Left renal pelvis (tissue), 4 donors: ENCODE measurements at regions not wholly inside any gene's neighbourhood (a gene's known extent, or its start where the extent isn't known, plus 50 kb on each side); places are given as distances from the start of the nearest gene placed in this dataset.

Experiments used
- DNase-seq, 4 donors: peaks; one replicate each; pipeline ENCODE4 v3.0.0-alpha.2; 2013; ENCODE audit warnings: low read depth in 4 of 4, low spot score in 3 of 4

GRCh38 chr5:96340357-96340756 lies 92.7 kb downstream of the PCSK1 start:
- no peak for DNase-seq

DNA sequence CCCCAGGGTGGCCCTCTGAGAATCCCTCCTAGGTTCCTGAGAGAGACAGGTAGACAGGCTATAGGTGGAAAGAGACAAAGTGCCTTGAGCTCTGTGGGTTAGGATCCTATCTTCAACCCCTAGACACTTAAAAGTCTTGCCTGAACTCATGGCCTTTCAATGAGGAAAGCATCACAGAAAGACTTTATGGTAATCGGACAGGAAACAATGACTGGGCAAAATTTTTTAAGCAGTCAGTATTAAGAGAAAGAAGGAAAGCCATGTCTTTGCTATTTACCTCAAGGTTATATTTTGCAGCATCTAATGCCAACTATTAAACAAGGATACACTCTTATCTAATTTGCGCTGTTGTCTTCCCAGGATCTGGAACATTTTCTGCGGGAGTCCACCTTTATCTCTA lies 93.2 kb downstream of the PCSK1 start:
- DNase-seq, result no peak

DNA sequence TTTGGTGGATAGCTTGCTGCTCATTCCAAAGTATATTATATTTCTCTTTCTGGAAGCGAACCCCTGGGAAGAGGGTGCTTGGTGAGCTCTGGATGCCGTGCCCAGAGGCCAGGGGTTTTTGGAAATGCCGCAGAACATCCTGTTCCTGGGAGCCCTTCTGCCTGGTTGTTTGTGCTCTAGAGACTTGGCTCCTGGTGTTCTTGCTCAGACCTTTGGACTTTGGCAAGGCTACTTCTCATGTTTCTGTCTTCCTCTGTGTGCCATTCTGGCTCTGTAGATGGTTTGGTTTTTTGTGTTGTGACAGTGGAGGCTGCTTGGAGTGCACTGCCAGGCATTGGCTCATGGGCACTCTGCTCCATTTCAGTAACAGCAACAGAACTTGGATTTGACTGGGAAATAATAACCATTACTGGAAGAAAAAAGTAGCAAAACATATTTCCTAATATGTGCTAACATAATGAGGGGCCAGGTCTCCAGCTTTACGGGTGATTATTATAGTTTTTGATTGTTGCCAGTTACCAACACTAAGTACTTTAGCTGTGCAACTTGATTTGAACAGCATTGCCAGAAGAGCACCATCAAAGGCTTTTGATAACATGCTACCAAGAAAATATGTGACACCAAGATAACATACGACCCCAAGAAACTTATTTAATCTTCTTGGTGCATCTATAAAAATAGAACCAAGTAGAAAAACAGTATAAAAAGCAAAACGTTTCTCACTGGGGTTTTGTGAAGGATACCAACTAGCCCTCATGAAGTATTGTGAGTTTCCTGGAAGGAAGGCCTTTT lies 94.2 kb downstream of the PCSK1 start:
- no peak for DNase-seq

- DNase-seq, result no peak
Observed at GRCh38 chr5:96338091-96338490, 95.0 kb downstream of the PCSK1 start.

DNA sequence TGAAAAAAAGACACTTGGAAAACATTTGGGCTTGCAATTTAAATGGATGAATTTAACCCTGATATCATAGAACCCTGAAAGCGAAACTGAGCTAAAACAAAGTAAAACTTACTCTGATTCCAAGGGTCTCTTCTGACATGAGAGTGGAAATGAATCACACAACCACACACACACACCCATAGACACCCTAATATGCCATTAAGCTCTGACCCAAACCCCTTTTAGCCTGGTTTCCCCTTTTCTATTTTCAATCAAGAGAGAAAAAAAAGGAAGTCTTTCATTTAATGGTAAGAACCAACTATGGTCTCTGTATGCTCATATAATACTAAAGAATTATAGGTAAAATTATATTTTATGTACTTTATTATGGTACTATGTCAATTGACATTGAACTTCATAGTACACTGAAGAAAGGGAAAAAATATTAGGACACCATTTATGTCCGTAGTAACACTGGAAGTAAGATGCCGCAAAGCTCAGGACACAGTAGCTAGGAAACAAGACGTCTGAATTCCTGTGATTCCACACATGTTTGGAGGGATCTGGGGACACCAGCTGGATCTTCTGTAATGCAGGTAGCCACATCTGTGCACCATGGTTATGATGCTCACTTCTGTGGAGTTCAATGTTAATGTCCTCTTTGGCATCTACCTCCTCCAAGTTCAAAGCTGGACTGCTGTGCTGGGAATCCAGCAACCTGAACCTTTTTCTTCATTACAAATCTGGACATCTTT lies 95.8 kb downstream of the PCSK1 start:
- DNase-seq, result no peak

DNA sequence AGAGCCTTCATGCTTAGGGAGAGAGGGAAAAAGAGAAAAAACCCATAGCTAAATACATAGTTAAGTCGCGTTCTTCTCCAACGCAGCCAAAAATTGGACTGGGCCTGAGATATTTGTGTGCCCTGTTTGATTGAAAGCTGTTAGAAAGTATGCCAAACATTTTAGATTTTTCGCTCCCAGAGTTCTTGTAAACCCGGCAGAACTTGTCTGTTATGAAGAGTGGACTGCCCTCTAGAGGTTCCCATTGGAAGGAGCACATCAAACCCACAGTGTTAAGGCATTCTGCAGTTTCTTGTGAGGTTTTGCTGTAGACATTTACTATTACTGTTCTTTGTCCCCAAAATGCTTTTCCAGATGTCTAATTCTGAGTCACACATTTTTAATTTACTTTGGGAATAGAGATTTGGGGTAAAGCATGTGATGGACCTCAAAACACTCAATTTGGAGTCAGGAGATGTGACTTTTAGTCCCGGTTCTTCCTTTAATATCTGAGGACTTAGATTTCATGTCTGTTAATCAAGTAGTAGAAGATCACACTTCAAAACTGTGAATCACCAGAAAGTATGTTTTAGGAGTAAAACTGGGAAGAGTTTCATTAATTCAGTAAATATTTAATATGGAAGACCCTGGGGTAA lies 96.6 kb downstream of the PCSK1 start:
- peak; percentile 44 to 73 (median 65) for DNase-seq

DNA sequence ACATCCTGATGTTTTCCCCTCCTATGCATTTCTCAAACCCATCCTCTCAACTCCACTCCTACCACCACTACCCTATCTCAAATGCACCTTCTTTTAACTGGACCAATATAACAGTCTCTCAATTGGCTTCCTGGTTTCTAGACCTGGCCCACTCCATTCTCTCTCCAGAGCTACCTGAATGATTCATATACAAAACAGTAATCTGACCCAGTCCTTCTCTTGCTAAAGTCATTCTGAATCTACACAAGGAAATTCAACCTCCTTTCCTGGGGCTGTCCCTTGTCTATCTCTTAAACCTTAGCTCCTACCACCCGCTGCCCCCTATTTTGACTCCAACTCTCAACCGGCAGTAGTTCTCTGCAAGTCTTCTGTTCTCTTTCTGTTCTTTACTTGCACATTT lies 97.2 kb downstream of the PCSK1 start:
- DNase-seq, result no peak

DNA sequence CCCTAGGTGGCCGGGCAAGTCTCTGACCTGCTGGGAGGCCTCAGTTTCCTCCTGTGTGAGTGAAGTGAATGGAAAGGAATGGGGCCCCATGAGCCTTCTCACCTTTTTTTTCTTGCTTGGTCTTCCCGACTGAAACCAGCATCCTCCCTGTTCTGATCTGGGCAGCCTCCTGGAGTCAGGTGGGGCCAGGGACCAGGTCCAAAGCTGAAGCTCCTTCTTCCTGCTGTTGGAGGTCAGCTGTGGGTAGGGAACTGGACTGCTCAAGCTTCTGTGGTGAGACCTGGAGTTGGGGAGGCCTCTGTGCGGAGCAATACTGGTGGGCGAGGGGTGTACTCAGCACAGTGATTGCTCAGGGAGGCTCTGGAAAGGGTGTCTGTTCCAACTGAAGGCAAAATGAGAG lies 99.7 kb downstream of the PCSK1 start:
- no peak for DNase-seq

DNA sequence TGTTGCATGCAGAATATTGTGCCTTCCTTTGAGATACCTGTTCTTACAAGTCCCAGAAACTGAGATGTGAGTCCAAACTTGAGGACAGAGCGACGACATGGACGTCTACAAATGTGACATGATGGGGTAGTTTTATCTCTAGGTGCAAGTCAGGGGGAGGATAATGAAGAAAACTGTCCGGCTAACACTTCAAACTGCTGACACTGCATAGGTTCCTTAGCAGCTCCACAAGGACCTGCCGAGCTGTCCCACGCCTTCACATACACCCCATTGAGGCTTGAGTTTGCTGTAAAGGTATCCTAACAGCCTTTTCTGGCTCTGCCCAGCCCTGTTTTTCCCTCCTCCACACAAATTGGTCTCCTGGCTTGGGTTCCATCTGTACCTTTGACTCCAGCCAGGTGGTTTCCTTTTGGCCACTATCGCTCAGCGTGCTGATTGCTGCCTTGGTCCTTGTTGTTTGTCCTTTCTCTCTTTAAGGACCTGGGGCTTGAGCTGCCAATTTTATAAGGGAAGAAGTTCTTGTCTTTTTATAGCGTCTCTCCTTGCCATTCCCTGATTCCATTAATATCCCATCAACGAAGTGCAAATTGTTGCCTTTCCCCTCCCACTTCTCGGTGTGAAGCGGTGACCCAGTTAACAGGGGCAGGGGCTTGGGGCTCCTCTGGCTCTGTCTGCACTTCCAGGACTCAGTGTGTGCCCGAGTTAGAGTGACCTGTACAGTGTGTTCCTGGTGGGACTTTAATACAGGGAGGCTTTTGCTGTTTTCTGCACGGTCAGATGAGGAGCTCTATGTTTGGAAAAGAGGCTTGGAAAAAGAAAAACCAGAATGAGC lies 100.3 kb downstream of the PCSK1 start:
- no peak for DNase-seq

- no peak for DNase-seq
Observed at GRCh38 chr5:96331681-96332361, 101.2 kb downstream of the PCSK1 start.

DNA sequence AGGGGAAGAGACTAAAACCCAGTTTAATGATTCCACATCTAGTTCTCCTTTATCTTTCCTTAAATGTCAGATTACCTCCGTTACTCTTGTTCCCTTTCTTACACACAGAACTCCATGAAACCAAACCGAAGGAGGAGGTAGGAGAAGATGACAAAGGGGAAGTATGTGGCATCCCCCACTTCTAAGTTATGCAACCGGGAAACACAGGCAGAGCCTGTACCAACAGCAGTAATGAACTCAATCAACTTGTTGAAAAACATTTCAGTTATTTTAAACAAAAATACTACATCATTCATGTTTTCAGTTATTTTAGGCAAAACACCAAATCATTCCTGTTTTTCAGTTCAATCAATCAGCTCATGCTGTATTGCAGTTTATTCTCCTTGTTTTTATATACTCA lies 101.8 kb downstream of the PCSK1 start:
- DNase-seq, result no peak

DNA sequence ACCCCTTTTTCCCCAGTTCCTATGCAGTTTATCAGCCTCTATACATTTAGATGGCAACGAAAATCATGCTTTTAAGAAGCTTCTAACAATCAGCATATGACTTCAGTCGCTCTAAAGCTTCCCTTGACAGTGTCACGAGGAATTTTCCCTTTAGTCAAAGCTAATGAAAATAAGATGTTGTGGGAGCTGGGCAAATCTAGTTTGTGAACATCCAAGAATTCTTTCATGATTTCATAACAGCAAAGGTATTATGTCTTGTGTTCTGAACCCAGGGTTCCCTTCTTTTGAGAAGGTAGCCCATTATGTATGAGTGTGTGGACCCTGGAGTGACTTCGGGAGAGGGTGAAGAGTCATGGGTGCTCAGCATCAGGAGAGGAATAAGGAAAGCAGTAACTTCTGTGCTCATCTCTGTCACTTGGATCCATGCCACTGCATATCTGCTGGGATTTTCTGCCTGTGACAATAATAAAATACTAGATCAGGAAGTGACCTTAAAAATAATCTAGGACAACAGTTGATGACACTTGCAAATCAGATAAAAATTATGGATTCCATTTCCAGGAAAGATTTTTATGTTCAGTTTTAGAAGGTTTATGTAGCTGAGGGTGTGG lies 102.4 kb downstream of the PCSK1 start:
- DNase-seq, result no peak

- DNase-seq, result no peak
Observed at GRCh38 chr5:96329886-96330529, 103.0 kb downstream of the PCSK1 start.

- DNase-seq, result no peak
Observed at GRCh38 chr5:96329289-96329688, 103.8 kb downstream of the PCSK1 start.

GRCh38 chr5:96327722-96328121 lies 105.3 kb downstream of the PCSK1 start:
- DNase-seq, result no peak

DNA sequence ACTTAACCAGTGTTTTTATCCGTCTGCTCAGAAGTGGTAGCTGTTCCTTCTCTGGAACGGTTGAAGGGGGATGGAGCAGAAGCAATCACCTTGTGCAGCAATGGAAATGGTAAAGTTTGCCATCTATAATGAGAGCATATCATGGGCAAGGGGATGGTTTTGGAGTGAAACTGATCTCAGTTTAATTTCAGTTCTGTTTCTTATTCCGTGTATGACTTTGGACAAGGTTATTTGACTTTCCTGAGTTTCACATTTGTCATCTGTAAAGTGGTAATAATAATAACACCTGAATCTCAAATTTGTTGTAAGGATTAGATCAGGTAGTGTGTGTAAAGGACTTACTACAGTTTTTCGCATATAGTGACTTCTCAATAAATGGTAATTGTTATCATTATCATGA lies 106.1 kb downstream of the PCSK1 start:
- DNase-seq, result no peak

- no peak for DNase-seq
Observed at GRCh38 chr5:96324708-96325107, 108.3 kb downstream of the PCSK1 start.

GRCh38 chr5:96322865-96323264 lies 110.2 kb downstream of the PCSK1 start:
- no peak for DNase-seq

- DNase-seq, result no peak
Observed at GRCh38 chr5:96322217-96322616, 110.8 kb downstream of the PCSK1 start.
